NCI-H1436 treated with DMSO at 0.1 percent for 48 hours (cell line): ENCODE measurements at regions not wholly inside any gene's neighbourhood (a gene's known extent, or its start where the extent isn't known, plus 50 kb on each side); places are given as distances from the start of the nearest gene placed in this dataset.

Experiments used
- DNase-seq: peaks from one replicate; lab custom pipeline; 2025; lab: John Stamatoyannopoulos, UW

DNA sequence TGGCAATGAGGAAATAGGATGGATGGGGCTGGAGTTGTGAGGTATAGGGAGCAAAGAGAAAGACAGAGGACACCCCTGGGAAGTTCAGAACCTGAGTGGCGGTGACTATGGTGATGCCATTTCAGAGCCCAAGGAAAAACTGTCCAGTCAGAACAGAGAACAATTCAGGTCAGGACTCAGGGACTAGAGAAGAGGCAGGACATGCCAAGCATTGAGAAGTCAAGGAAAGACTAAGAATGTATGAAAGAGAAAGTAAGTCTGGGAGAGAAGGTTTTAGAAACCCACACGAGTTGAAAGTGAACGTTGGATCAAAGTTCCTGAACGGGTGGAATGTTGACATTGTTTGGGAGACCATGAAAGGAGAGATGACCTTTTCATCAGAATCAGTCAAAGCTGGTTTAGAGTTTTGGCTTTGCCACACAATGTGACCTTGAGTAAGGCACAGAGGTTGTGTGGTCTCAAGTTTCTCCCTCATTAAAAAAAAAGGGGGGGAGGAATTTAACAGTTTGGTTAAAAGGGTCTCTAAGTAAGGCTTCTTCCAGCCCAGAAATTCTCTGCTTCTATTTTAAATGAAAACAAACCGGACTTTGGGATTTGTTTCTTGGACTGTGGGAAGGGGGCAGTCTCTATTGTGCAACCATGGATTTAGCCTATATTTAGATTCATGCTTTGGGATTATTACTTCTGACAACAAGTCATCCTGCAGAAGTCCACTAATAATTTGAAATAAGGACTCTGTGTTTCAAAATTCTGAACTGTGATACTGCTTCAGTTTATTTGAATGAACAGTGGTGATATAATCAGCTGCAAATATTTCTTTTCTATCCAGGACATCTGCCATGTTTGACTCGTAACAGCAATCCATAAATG lies 315.9 kb upstream of the TBL1XR1 start:
- DNase-seq = no peak

DNA sequence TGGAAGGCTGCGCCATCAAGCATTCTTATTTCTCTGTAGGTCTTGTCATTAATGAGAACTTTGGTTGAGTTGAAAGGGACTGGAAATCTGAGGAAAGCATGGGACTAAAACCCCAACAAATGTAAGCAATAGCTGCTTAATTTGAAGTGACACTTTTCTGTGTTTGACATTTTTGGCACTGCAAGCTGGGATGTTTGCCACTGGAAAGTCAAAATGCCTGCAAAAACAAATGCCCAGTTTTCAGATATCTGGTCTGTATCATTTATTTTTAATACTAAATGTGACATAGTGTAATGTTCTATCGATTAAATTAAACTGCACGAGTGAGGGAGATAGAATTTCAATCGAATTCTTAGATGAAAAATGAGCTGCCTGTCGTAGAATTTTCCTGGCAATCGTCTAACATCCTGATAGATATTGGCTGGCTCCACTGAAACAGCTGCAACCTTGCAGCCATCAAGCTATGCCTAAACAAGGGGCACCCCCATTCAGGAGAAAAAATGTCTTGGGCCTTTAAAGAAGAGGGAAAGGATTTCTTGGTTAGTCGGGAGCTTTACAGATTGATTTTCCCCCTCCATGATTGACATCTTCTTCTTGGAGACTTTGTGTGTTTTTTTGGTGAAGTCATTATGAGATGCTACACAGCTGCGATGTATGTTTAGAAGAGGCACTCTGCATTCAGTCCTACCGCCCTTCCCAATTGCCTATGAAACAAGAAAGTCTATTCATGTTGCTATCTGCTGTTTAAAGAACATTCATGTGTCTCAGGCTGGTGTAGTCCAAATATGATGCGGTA lies 316.7 kb upstream of the TBL1XR1 start:
- DNase-seq = no peak

DNA sequence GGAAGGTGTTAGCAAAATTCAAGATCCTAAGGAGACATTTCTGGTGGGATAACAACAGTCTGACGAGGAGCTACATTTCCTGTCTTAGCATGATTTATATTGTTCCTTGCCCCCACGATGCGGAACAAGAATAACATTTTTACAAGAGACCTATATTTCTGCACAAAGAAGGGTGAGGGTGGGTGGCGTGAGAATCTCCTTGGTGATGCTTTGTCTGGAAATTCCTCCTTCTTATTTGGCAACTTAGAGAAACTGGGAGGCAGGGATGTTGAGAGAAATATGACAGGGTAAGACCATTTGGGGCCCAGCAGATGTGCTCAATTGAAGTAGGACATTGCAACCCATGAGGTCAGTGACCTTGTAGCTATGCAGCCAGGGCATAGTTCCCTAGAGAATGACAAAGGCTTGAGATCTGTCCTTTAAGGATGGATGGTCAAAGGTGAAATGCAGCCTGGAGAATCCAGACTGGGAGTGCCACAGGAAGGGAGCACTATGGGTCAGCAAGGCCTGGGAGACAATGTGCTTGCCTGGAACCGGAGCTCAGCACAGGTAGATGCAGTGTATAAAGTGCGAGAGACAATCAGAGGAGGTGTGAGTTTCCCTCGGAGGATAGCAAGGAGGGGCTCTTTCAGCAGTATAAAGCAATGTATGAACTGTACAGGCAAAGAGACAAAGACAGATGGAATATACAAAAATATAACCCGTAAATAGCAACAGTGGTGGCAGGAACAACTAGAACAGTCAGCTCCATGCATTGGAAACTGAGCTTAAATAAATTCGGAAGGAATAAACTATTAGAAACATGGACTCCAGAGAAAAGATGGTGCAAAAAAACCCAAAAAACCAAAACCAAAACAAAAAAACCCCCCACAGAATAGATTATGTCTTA lies 317.6 kb upstream of the TBL1XR1 start:
- DNase-seq = no peak

DNA sequence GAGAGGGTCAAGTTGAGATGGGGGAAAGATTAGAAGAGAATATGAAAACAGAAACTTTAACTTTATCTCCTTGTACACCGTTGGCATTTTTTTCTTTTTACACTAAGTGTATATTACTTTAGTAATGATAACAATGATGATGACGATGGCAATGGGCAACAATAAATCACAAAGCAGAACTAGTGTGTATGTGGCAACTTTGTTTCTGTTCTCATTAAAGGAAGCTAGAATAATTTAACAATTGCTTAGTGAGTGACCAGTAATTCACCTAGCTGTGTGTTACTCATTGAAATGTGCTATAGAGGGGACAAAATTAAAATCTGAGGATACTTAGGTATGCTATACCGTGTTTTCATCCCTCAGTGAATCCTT lies 318.5 kb upstream of the TBL1XR1 start:
- no peak for DNase-seq

DNA sequence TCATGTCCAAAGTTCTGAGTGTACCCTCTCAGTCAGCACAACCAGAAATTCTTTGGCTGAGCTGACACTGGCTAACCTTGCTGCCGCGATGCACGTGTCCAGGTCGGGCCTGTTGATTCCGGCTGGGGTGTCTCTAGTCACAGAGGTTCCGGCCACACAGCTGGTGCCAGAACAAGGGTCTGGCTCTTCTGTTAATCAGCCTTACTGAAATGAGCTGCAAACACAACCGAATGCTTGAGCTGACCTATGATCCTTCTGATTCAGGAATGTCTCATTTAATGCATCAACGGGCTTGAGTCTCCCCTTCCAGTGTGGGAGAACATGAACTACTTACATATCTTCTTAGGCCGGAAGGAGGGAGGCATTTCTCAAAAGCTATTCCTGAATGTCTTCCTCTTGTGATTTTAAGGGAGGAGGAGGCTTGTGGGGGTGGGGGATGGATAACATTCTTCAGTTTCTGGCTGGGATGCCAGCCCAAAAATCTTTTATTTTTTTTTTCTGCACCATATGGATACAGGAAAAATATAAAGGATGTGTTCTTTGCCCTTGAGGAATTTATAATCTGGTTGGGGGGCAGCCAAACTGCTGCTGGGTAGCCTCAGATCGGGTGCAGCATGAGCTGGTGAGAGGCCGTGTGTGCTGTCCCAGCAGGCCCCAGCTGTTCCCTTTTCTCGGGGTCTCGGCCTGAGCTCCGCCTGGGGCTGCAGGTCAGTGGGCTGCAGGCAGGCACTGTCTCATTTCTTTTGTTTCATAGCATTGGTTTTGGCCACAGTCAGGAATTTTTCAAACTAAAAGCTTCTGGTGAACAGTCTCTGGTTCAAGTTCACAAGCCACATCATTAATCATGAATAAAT lies 319.1 kb upstream of the TBL1XR1 start:
- no peak for DNase-seq

DNA sequence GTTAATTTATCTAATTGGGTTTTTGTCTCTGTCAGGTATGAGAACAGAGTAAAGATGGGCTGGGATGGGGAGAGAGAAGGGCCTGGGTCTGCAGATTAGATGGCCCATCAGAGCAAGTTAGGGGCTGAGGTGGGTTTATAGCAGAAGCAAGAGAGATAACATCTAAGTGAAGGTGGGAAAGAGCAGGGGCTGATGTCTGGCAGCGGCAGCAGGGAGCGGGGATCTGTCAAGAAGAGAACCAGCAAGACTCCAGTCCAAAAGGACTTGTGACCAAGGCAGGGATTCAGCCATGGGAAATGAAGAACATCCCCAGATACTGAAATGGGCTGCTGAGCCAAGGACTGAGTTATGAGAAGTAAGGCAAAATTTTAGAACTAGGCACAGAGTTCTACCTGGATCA lies 320.6 kb upstream of the TBL1XR1 start:
- DNase-seq = no peak

DNA sequence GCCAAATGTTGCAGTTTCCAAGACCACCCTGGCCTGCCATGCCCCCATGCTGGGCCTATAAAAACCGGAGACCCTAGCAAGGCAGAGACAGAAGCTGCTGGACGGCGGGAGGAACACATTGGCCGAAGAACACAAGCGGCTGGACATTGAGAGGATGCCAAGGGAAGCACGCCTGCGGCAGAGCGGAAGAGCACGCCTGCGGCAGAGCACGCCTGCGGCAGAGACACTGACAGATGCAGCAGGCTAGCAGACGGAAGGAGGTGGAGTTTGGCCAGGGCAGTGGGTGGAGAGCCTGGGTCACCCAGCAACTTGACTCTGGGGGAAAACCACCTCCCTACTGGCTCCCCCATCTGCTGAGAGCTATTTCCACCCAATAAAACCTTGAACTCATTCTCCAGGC lies 322.3 kb upstream of the TBL1XR1 start:
- no peak for DNase-seq

DNA sequence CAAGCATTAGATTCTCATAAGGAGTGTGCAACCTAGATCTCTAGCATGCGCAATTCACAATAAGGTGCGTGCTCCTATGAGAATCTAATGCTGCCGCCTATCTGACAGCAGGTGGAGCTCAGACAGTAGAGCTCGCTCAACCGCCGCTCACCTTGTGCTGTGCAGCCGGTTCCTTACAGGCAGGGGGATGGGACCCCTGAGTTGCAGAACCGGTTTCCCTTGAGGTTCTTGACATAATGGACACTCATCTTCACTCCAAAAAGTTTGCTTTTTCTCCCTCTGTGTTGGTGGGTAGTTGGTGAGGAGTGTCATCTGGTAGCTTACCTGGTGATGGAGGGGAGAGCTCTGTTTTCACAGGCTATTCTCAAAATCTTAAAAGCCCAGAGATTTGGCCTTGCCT lies 324.0 kb upstream of the TBL1XR1 start:
- DNase-seq = no peak

DNA sequence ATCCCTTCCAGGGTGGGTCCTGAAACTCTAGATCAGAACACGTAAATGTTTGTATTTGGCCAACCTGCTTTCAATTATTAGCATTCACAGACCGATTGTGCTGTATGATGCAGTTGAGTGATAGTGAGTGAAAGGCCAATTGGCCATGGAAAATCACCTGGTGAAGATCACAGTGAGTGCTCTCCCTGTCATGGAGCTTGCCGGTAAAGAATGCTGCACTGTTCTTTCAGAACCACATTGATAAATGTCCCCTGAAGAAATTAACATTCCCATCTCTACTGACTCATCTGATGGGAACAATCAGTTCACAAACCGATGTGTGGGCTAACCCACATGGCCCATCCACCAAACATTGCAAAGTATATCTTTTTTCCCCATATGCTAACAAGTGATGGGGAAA lies 324.8 kb upstream of the TBL1XR1 start:
- no peak for DNase-seq

DNA sequence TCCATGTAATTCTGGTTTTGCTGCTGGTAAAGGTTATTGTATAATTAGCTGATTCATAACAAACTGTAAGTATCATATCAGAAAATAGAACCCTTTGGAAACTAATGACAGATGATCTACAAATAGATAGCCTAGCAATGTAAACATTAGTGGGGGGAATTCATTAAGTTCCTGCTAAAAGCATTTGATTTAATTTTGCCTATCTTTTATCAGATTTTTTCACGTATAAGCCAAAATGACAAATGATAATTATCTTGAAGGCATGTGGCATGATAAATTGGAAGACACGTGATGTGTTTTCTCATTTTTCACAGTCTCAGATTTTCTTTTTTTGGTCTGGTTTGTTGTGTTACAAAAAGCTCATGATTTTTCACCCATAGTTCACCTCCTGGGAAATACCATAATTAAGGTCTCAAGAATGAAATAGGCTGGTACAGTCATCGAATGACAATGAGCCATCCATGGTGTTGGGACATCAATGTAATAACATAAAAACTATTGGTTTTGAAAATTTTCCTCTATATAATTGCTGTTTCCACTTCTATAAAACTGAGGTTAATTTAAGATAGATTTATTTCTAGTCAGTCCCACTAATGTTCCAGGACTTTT lies 325.9 kb upstream of the TBL1XR1 start:
- DNase-seq = no peak

DNA sequence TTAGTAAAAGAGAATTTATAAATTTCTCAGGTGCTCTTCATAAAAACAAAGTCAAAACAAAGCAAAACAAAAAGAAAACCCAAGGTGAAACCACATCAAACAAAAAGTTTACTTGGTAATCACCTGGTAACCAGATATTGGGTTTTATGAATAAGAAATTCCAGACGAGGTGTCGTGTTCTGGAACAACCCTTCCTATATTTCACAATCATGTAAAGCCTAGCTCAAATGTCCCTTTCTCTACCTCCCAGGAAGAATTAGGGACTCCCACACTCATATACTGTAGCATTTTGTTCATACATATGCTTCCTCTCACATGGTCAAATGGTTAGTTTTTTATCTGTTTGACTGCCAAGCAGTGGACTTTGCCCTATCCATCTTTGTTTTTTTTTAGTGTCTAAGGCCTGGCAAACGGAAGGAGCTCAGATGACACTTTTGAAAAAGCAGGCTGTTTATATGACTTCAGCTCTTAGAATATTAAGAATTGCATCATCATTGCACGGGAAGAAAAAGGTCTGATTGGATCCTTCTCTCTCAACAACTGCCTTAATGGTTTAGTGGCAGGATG lies 326.7 kb upstream of the TBL1XR1 start:
- DNase-seq = no peak

DNA sequence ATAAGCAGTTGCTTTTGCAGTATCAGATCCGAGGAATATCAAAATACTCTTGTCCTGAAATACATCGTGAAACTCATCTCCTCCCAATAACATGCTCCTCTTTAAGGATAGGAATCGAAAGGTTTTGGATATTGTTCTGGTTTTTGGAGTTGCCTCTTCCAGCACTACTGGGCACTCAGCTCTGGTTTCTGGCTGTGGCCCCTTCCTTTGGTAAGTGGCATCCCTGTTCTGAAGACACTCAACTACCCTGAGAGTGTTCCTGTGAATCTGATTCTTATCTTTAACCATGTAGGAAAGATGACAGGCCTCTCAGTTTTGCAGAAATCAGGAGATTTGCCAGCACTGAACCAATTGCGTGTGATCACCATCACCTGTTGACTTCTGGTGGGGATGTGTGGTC lies 327.5 kb upstream of the TBL1XR1 start:
- DNase-seq = no peak

DNA sequence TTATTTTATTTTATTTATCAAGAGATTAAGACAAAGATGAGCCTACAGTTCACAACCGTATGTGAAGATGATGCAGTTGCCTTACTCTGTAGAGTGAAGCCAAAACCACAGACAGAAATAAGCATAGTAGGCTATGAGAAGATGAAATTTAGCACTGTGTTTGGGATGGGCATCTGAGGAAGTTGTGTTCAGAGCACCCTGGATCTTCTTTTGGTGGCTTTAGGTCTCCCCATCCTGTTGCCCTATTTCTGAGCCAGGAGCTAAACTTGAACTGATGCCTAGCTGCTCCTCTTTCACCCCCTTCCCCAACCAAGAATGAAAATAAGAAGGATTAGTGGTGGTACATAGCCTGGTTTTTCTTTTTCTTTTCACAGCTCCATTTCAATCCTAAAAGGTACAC lies 328.1 kb upstream of the TBL1XR1 start:
- DNase-seq = no peak

DNA sequence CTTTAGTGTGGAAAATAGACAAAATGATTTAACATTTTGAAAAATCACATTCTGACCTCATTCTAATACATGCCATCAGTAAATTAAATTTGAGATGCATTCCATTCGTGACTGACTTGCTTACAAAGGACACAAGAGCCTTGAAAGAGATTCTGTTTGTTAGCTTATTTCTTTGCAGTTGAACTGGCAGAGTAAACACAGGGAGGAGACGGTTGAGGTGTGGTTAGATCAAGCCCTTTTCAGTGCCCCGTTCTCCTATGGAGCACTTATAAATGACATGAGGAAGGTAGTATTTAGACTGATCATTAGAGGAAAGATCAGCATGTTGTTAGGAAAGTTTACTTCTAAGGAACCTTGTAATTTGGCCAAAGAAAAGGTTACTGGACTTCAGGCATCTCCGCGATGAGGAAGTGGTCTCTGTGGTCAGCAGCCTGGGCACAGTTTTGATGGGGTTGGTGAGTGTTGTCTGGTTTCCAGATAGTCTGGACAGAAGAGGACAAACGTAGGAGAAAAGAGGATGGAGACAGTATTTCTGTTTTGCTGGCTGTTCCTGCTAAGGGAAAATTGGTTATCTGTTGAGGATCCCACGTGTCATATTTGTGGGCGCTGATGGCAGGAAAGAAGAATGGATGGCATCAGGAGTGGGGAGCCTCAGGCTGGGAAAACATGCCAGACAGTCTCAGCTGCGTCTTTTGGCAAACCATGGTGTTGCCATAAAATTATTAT lies 328.9 kb upstream of the TBL1XR1 start:
- DNase-seq = no peak

DNA sequence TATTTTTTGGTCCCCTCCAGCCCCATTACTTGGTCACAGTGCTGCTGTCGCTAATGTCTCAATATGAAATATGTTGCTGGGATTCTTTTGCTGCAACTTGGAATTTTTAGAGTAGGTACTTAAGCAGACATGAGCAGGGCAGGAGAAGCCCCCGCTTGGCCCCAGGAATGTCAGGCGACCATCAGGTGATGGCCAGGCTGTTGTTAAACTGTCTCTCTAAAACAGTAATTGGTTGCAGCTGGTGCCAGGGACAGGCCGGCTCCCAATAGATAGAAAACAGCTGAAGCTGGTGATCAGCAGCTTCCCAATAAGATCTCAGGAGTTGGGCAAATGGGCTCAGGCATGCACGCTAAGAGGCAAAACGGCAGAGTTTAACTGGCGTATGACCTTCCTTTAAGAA lies 329.9 kb upstream of the TBL1XR1 start:
- no peak for DNase-seq

DNA sequence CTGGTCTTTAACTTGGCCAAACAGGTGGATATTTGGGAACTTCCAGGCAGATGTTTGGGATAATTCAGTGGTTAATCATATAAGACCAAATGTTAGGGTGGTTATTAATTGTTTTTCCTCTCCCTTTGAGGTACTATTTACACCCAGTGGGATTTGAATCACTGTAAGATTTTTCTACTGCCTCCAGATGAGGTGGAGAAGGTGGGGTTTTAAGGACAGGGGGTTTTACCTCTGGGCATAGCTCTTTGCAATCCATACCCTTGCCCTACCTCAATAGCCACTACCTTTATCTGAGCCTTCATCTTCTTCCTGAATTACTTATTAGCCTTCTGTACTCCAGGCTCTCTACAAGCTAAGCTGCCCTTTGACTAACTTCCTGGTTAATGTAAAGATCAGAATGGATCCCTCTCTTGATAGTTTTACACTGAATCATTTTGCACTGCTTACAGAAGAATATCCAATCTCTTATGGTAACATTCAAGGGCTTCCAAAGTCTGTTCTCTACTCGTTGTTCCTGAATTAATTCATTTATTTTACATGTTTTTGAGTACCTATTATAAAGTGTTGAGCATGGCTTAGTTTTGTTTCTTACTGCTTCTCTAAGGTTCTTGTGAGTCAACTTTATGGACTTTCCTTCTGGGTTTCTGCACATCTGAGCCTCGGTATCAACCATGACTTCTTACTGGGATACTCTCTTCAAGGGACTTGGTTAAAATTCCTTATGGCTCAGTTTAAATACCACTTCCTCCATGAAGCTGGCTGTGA lies 331.2 kb upstream of the TBL1XR1 start:
- no peak for DNase-seq

DNA sequence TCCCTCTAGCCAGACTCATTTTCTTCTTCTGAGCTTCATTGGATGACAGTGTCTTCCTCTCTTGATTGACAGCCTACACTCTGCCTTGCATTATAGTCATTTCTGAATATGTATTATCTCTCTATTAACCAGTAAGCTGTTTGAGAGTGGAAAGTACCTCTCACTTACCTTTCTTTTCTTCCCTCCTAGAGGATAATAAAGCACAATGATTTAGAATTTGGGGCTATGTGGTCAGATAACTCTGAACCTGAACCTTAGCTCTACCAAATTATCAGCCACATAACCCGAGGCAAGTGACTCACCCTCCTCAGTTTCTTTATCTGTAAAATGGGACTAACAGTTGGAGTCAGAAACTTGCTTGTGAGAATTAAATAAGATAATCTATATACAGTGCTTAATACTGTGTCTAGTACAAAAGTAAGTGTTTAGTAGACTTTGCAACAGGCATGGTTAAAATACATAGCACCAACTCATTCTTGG lies 331.8 kb upstream of the TBL1XR1 start:
- no peak for DNase-seq

DNA sequence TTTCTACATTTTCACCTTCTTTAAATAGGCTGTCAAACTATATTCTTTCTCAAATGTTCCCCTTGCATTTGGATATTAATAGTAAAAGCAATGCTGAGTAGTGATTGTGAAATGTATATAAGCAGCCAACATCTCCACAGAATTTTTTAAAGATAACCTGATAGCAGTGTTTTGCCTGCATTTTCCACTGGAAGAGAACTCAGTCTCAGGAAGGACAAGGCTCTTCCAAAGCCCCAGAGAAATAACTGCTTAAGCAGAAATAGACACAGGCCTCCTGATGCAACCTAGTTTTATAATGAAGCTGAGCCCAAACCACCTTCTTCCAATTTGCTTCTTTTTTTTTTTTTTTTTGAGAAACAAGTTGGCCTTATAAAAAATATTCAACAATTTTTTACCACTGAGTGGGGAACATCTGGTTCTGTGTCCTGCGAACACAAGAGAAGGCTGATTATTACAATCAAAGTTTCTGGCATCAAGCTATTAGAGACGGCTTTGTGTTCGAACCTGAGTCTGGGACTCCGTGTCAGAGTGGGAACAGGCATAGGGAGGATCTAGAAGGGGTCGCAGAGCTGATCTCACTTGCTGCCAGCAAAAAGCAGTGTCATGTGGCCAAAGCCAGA lies 332.5 kb upstream of the TBL1XR1 start:
- DNase-seq = no peak

DNA sequence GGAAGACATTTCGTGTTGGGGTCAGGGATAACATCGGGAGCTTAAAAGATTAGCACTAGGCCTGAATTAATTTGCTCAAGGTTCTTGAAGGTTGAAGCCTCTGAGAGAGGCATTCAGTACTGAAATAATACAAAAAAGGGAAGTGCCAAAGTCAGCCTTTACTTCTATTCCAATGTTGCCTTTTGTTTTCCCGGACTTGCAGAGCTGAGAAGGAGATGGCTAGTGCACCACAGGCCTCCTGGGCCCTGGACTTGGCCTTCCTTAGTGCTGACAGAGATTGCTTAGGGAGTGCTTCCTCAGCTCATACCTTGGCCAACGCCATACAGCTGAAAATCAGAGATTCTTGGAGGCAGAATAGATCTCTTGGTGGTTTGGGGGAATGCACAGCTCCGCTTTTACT lies 333.6 kb upstream of the TBL1XR1 start:
- DNase-seq = no peak
